Smooth muscle cell (in vitro differentiated cells): ENCODE measurements at regions not wholly inside any gene's neighbourhood (a gene's known extent, or its start where the extent isn't known, plus 50 kb on each side); places are given as distances from the start of the nearest gene placed in this dataset.

Source experiments
- DNase-seq: peaks from one replicate; lab custom pipeline; 2025; ENCODE audit not compliant: unreplicated experiment; lab: John Stamatoyannopoulos, UW
- H2AFZ ChIP-seq: fragments of 200-600 bp; sonication (generic); 2 replicates; pipeline ENCODE4 v1.6.0; 2016; ENCODE audit warnings: antibody characterized with exemption, low read depth, mild to moderate bottlenecking
- H3F3A ChIP-seq: fragments of 200-600 bp; sonication (generic); 2 replicates; pipeline ENCODE4 v1.6.0; 2017; ENCODE audit warnings: antibody characterized with exemption, low read depth
- H3K27ac ChIP-seq: fragments of 200-600 bp; sonication (generic); 2 replicates; pipeline ENCODE4 v1.5.1; 2016; ENCODE audit warnings: low read depth, mild to moderate bottlenecking
- H3K27me3 ChIP-seq: fragments of 200-600 bp; sonication (generic); 2 replicates; pipeline ENCODE4 v1.6.1; 2016; ENCODE audit warnings: low read depth, mild to moderate bottlenecking
- H3K36me3 ChIP-seq: fragments of 200-600 bp; sonication (generic); 2 replicates; pipeline ENCODE4 v1.5.1; 2016; ENCODE audit warnings: low read depth
- H3K4me1 ChIP-seq: fragments of 200-600 bp; sonication (generic); 2 replicates; pipeline ENCODE4 v1.5.1; 2016; ENCODE audit warnings: low read depth
- H3K4me2 ChIP-seq: fragments of 200-600 bp; sonication (generic); 2 replicates; pipeline ENCODE4 v1.6.0; 2016; ENCODE audit warnings: mild to moderate bottlenecking
- H3K4me3 ChIP-seq: fragments of 200-600 bp; sonication (generic); 2 replicates; pipeline ENCODE4 v1.5.1; 2016; ENCODE audit warnings: mild to moderate bottlenecking
- H3K79me2 ChIP-seq: fragments of 200-600 bp; sonication (generic); 2 replicates; pipeline ENCODE4 v1.6.0; 2016; ENCODE audit warnings: low read depth, mild to moderate bottlenecking
- H3K9ac ChIP-seq: fragments of 200-600 bp; sonication (generic); 2 replicates; pipeline ENCODE4 v1.6.0; 2016; ENCODE audit warnings: low read depth
- H3K9me3 ChIP-seq: fragments of 200-600 bp; sonication (generic); replicated peaks from 2 replicates; pipeline ENCODE4 v1.5.1; 2016; ENCODE audit warnings: low read depth
- H4K20me1 ChIP-seq: fragments of 200-600 bp; sonication (generic); 2 replicates; pipeline ENCODE4 v1.6.0; 2016; ENCODE audit warnings: low read depth
- CTCF ChIP-seq: fragments of 200-600 bp; sonication (generic); IDR thresholded peaks from 2 replicates; pipeline ENCODE4 v1.5.1; 2017; ENCODE audit warnings: borderline replicate concordance, mild to moderate bottlenecking, antibody characterized with exemption; ENCODE audit not compliant: insufficient read depth, poor library complexity, severe bottlenecking
- WGBS: methylation state at CpG from one replicate; pipeline ENCODE4 v1.1.7; 2016; ENCODE audit warnings: low lambda C conversion rate; 5-methylcytosine and 5-hydroxymethylcytosine counted together

GRCh38 chr3:4015426-4015825 lies 216.2 kb downstream of the LRRN1 start:
- no peak overlapping the region for H3K4me2 ChIP-seq
- WGBS, result 90% methylated on average over 2 of the region's 2 CpGs
- H2AFZ ChIP-seq, result no peak overlapping the region
- H3K27ac ChIP-seq, result no peak overlapping the region
- H4K20me1 ChIP-seq, result no peaks in the 10 kb centered on the region
- no peak overlapping the region for H3K4me3 ChIP-seq
- no peaks in the 10 kb centered on the region for H3K27me3 ChIP-seq
- no peaks in the 10 kb centered on the region for H3K36me3 ChIP-seq
- no peak for DNase-seq
- H3K4me1 ChIP-seq, result no peaks in the 10 kb centered on the region
- no peaks in the 10 kb centered on the region for H3F3A ChIP-seq
- TF ChIP-seq CTCF, result no peak
- no peaks in the 10 kb centered on the region for H3K79me2 ChIP-seq
- H3K9me3 ChIP-seq, result no peaks in the 10 kb centered on the region
- H3K9ac ChIP-seq, result no peak overlapping the region

GRCh38 chr3:4019501-4019900 lies 220.3 kb downstream of the LRRN1 start:
- Histone ChIP-seq H4K20me1 (no peaks in the 10 kb centered on the region), H3K9me3 (no peaks in the 10 kb centered on the region), H3K27ac (no peak overlapping the region), H3K27me3 (no peaks in the 10 kb centered on the region), H3K4me3 (no peak overlapping the region), H3K79me2 (no peaks in the 10 kb centered on the region), H3F3A (no peaks in the 10 kb centered on the region), H3K9ac (no peak overlapping the region), H2AFZ (no peak overlapping the region), H3K4me1 (no peaks in the 10 kb centered on the region), H3K36me3 (no peaks in the 10 kb centered on the region), H3K4me2 (no peak overlapping the region)
- WGBS, result 14% methylated on average over 1 of the region's 1 CpG
- TF ChIP-seq CTCF, result no peak
- no peak for DNase-seq

- 5% methylated on average over 1 of the region's 1 CpG for WGBS
- H3F3A ChIP-seq, result no peaks in the 10 kb centered on the region
- no peak for DNase-seq
- TF ChIP-seq CTCF, result no peak
- no peak overlapping the region for H3K4me2 ChIP-seq
- H3K36me3 ChIP-seq, result no peaks in the 10 kb centered on the region
- H2AFZ ChIP-seq, result no peak overlapping the region
- no peak overlapping the region for H3K4me3 ChIP-seq
- no peaks in the 10 kb centered on the region for H3K4me1 ChIP-seq
- no peaks in the 10 kb centered on the region for H3K27me3 ChIP-seq
- H3K9me3 ChIP-seq, result no peaks in the 10 kb centered on the region
- no peak overlapping the region for H3K9ac ChIP-seq
- no peak overlapping the region for H3K27ac ChIP-seq
- no peaks in the 10 kb centered on the region for H4K20me1 ChIP-seq
- H3K79me2 ChIP-seq, result no peaks in the 10 kb centered on the region
Measured at GRCh38 chr3:4021162-4021561, 221.9 kb downstream of the LRRN1 start.

- Histone ChIP-seq H2AFZ (no peak overlapping the region), H3K27me3 (no peaks in the 10 kb centered on the region), H3K79me2 (no peaks in the 10 kb centered on the region), H3K36me3 (no peaks in the 10 kb centered on the region), H3K27ac (no peak overlapping the region), H4K20me1 (no peaks in the 10 kb centered on the region), H3K4me3 (no peak overlapping the region), H3K9me3 (no peaks in the 10 kb centered on the region), H3K4me1 (no peaks in the 10 kb centered on the region), H3K4me2 (no peak overlapping the region), H3F3A (no peaks in the 10 kb centered on the region), H3K9ac (no peak overlapping the region)
- TF ChIP-seq CTCF, result no peak
- WGBS, result 84% methylated on average over 7 of the region's 7 CpGs
- DNase-seq, result no peak
Measured at GRCh38 chr3:4029135-4029534, 229.9 kb downstream of the LRRN1 start.
